T-helper 2 cell treated with Interferon-gamma antibody and Interleukin-4, amounts not matched to agents 5 μg/mL and 100 μg/mL, for 36 hours (primary cell): ENCODE measurements at regions not wholly inside any gene's neighbourhood (a gene's known extent, or its start where the extent isn't known, plus 50 kb on each side); places are given as distances from the start of the nearest gene placed in this dataset.
"Not testable (repeated sequence)": the region's sequence is repeated elsewhere in the genome, so short reads cannot be mapped to it uniquely, and the experiment has no call there.

Experiments used
- DNase-seq: peaks from one replicate; pipeline ENCODE4 v3.0.0; 2021; ENCODE audit warnings: low spot score
- H3K27ac Mint-ChIP-seq: one replicate; pipeline ENCODE4 v1.8.0; 2021; ENCODE audit warnings: mild to moderate bottlenecking, mixed read lengths
- H3K27me3 Mint-ChIP-seq: one replicate; pipeline ENCODE4 v1.8.0; 2021; ENCODE audit warnings: low read depth, mixed read lengths
- H3K36me3 Mint-ChIP-seq: one replicate; pipeline ENCODE4 v1.8.0; 2021; ENCODE audit warnings: low read depth, mixed read lengths
- H3K4me1 Mint-ChIP-seq: one replicate; pipeline ENCODE4 v1.8.0; 2021; ENCODE audit warnings: low read depth, mixed read lengths
- H3K4me3 Mint-ChIP-seq: one replicate; pipeline ENCODE4 v1.8.0; 2022; ENCODE audit warnings: mild to moderate bottlenecking, moderate library complexity, mixed read lengths
- H3K9me3 Mint-ChIP-seq: one replicate; pipeline ENCODE4 v1.8.0; 2021; ENCODE audit warnings: mixed read lengths

- H3K4me1 Mint-ChIP-seq = no peaks in the 10 kb centered on the region
These were observed 56.2 kb upstream of the LRRTM4 start for GRCh38 chr2:77578354-77578753.

DNA sequence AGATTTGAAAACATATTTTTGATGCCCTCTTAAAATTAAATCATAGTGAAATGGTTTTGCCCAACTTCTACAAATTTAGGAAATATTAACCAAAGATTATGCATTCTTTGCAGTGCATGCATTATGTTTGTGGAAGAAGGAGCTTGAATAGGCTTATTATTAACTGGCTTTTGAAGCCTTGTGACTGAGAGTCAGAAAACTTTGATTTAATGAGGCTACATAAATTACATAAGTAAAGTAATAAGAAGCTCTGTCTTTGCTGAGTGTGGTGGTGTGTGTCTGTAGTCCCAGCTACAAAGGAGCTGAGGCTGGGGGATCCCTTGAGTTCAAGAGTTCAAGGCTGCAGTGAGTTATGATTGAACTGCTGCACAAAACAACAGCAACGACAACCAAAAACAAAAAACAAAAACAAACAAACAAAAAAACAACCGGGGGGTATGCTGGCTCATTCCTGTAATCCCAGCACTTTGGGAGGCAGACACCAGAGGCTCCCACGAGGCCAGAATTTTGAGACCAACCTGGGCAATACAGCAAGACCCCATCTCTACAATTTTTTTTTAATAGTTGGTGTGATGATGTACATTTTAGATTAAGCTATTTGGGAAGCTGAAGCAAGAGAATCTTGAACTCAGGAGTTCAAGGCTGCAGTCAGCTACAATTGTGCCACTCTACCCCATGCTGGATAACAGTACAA lies 57.0 kb upstream of the LRRTM4 start:
- no peak for DNase-seq
- Mint-ChIP-seq H3K4me3 (no peak overlapping the region), H3K4me1 (no peaks in the 10 kb centered on the region), H3K36me3 (no peaks in the 10 kb centered on the region), H3K27ac (no peak overlapping the region), H3K27me3 (no peaks in the 10 kb centered on the region), H3K9me3 (peaks cover 31% of the 10 kb centered on the region)

More at GRCh38 chr2:77578354-77578753, 56.2 kb upstream of the LRRTM4 start:
- H3K27me3 Mint-ChIP-seq = no peaks in the 10 kb centered on the region
- no peak overlapping the region for H3K4me3 Mint-ChIP-seq
- H3K9me3 Mint-ChIP-seq = peaks cover 26% of the 10 kb centered on the region
- no peaks in the 10 kb centered on the region for H3K36me3 Mint-ChIP-seq
- H3K27ac Mint-ChIP-seq = no peak overlapping the region
- no peak for DNase-seq

DNA sequence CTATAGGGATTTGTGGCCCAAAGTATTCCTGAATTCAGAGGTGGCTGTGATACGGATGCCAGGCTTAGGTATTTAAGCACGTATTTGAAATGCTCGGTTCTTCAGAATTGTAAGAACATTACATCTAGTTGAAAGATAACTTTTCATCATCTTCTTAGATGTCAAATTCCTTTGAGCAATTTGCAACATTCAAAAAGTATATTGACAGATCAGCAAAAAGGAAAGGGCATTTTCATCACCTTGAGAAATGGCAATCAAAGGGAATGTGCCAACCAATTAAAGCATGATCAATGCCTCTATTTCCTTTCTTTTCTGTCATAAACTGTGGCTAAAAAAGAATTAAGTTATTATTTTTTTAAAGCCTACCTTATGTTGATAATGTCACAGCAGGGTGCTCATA lies 66.3 kb upstream of the LRRTM4 start:
- Mint-ChIP-seq H3K27ac (no peak overlapping the region), H3K4me3 (no peak overlapping the region), H3K4me1 (no peaks in the 10 kb centered on the region), H3K9me3 (peaks cover 28% of the 10 kb centered on the region), H3K27me3 (no peaks in the 10 kb centered on the region), H3K36me3 (no peaks in the 10 kb centered on the region)
- no peak for DNase-seq

- H3K36me3 Mint-ChIP-seq = no peaks in the 10 kb centered on the region
These were observed 68.2 kb upstream of the LRRTM4 start for GRCh38 chr2:77590298-77590917.

DNA sequence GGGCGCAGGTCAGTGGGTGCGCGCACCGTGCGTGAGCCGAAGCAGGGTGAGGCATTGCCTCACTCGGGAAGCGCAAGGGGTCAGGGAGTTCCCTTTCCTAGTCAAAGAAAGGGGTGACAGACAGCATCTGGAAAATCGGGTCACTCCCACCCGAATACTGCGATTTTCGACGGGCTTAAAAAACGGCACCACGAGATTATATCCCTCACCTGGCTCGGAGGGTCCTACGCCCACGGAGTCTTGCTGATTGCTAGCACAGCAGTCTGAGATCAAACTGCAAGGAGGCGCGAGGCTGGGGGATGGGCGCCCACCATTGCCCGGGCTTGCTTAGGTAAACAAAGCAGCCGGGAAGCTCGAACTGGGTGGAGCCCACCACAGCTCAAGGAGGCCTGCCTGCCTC lies 70.8 kb upstream of the LRRTM4 start:
- H3K27ac Mint-ChIP-seq = not testable (repeated sequence)

More at GRCh38 chr2:77590298-77590917, 68.2 kb upstream of the LRRTM4 start:
- H3K9me3 Mint-ChIP-seq = peaks cover 24% of the 10 kb centered on the region
- H3K4me3 Mint-ChIP-seq = no peak overlapping the region
- no peak overlapping the region for H3K27ac Mint-ChIP-seq
- DNase-seq = no peak
- H3K4me1 Mint-ChIP-seq = no peaks in the 10 kb centered on the region
- no peaks in the 10 kb centered on the region for H3K27me3 Mint-ChIP-seq

DNA sequence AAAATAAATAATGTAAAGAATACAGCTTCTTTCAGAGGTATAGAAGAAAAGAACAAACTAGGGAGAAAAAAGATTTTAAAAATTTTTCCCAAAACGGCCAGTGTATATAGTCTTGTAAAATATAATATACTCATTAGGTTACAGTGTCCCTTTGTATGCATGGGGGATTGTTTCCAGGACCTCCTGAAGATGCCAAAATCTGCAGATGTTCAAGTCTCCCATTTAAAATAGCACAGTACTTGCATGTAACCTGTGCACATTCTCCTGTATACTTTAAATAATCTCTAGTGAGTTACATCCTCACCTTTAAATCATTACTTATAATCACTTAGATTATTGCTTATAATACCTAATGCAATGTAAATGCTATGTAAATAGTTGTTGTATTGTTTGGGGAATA lies 80.6 kb upstream of the LRRTM4 start:
- DNase-seq = no peak
- Mint-ChIP-seq H3K27me3 (no peaks in the 10 kb centered on the region), H3K9me3 (peaks cover 30% of the 10 kb centered on the region), H3K36me3 (no peaks in the 10 kb centered on the region), H3K27ac (no peak overlapping the region), H3K4me3 (no peak overlapping the region), H3K4me1 (no peaks in the 10 kb centered on the region)

More for the DNA sequence above, 70.8 kb upstream of the LRRTM4 start:
- peaks cover 19% of the 10 kb centered on the region for H3K9me3 Mint-ChIP-seq
- H3K4me3 Mint-ChIP-seq, DNase-seq, H3K36me3 Mint-ChIP-seq, H3K27me3 Mint-ChIP-seq, H3K4me1 Mint-ChIP-seq: not testable (repeated sequence)

GRCh38 chr2:77604953-77605929 lies 83.1 kb upstream of the LRRTM4 start:
- Mint-ChIP-seq H3K36me3 (no peaks in the 10 kb centered on the region), H3K27ac (no peak overlapping the region), H3K4me3 (no peak overlapping the region), H3K27me3 (no peaks in the 10 kb centered on the region), H3K9me3 (peaks cover 28% of the 10 kb centered on the region), H3K4me1 (no peaks in the 10 kb centered on the region)
- DNase-seq = no peak

- H3K4me3 Mint-ChIP-seq = no peak overlapping the region
- H3K36me3 Mint-ChIP-seq = no peaks in the 10 kb centered on the region
- DNase-seq = no peak
- H3K4me1 Mint-ChIP-seq = no peaks in the 10 kb centered on the region
- H3K27me3 Mint-ChIP-seq = no peaks in the 10 kb centered on the region
- no peak overlapping the region for H3K27ac Mint-ChIP-seq
- H3K9me3 Mint-ChIP-seq = peaks cover 38% of the 10 kb centered on the region
These were observed 86.3 kb upstream of the LRRTM4 start for GRCh38 chr2:77608510-77608909.

DNA sequence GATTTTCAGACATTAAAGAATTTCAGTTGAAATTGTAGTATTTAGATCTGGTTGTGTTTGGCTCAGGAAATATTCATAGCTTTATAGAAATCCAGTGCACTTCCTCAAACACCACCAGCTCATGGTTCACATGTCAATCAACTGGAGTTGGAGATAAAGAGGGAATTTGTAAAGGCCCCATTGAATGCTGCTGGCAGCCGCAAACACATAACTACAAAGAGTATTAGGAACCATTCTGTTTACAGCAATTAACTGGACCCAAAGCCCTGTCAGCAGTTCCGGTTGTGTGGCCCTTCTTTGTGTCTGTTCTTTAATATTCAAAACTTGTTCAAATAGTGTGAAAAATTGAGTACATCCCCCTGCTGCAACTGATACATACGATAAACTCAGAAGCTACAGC lies 107.4 kb upstream of the LRRTM4 start:
- Mint-ChIP-seq H3K9me3 (peaks cover 27% of the 10 kb centered on the region), H3K4me3 (no peak overlapping the region), H3K27ac (no peak overlapping the region), H3K36me3 (no peaks in the 10 kb centered on the region), H3K4me1 (no peaks in the 10 kb centered on the region), H3K27me3 (no peaks in the 10 kb centered on the region)
- no peak for DNase-seq

GRCh38 chr2:77631007-77631406 lies 108.8 kb upstream of the LRRTM4 start:
- Mint-ChIP-seq H3K4me3 (no peak overlapping the region), H3K36me3 (no peaks in the 10 kb centered on the region), H3K9me3 (peaks cover 31% of the 10 kb centered on the region), H3K4me1 (no peaks in the 10 kb centered on the region), H3K27me3 (no peaks in the 10 kb centered on the region), H3K27ac (no peak overlapping the region)
- no peak for DNase-seq

DNA sequence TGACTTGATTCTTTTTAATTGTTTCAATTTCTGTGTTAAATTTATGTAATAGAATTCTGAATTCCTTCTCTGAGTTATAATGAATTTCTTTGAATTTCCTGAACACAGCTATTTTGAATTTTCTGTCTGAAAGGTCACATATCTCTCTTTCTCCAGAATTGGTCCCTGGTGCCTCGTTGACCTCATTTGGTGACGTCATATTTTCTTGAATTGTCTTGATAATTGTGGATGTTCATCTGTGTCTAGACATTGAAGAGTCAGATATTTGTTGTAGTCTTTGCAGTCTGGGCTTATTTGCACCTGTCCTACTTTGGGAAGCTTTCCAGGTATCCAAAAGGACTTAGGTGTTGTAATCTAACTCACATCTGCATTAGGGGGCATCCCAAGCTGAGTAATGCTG lies 111.4 kb upstream of the LRRTM4 start:
- H3K4me1 Mint-ChIP-seq = no peaks in the 10 kb centered on the region
- H3K27me3 Mint-ChIP-seq = no peaks in the 10 kb centered on the region
- no peak for DNase-seq
- H3K9me3 Mint-ChIP-seq = peaks cover 49% of the 10 kb centered on the region
- no peak overlapping the region for H3K27ac Mint-ChIP-seq
- no peaks in the 10 kb centered on the region for H3K36me3 Mint-ChIP-seq
- H3K4me3 Mint-ChIP-seq = no peak overlapping the region

GRCh38 chr2:77640924-77641323 lies 118.7 kb upstream of the LRRTM4 start:
- Mint-ChIP-seq H3K4me3 (no peak overlapping the region), H3K4me1 (no peaks in the 10 kb centered on the region), H3K27ac (no peak overlapping the region), H3K9me3 (peaks cover 58% of the 10 kb centered on the region), H3K36me3 (no peaks in the 10 kb centered on the region), H3K27me3 (no peaks in the 10 kb centered on the region)
- no peak for DNase-seq

GRCh38 chr2:77642339-77642738 lies 120.2 kb upstream of the LRRTM4 start:
- H3K9me3 Mint-ChIP-seq = peaks cover 45% of the 10 kb centered on the region
- no peak overlapping the region for H3K4me3 Mint-ChIP-seq
- no peaks in the 10 kb centered on the region for H3K36me3 Mint-ChIP-seq
- no peak for DNase-seq
- H3K27ac Mint-ChIP-seq = no peak overlapping the region
- H3K27me3 Mint-ChIP-seq = no peaks in the 10 kb centered on the region
- no peaks in the 10 kb centered on the region for H3K4me1 Mint-ChIP-seq

GRCh38 chr2:77649856-77650255 lies 127.7 kb upstream of the LRRTM4 start:
- no peaks in the 10 kb centered on the region for H3K27me3 Mint-ChIP-seq
- peaks cover 18% of the 10 kb centered on the region for H3K9me3 Mint-ChIP-seq
- no peaks in the 10 kb centered on the region for H3K4me1 Mint-ChIP-seq
- H3K36me3 Mint-ChIP-seq = no peaks in the 10 kb centered on the region
- H3K4me3 Mint-ChIP-seq = no peak overlapping the region
- H3K27ac Mint-ChIP-seq = no peak overlapping the region
- no peak for DNase-seq
